ENCODE measurements at regions not wholly inside any gene's neighbourhood (a gene's known extent, or its start where the extent isn't known, plus 50 kb on each side); places are given as distances from the start of the nearest gene placed in this dataset.

DNA sequence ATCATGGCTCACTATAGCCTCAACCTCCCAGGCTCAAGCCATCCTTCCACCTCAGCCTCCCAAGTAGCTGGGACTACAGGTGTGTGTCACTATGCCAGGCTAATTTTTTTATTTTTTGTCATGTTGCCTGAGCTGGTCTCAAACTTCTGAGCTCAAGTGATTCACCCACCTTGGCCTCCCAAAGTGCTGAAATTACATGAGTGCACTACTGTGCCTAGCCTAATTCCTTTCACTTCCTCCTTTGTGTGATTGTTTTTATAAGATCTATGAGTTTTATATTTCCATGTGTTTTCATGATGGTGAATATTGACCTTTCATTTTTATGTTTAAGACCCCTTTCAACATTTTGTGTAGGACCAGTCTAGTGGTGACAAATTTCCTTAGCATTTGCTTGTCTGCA is 55.2 kb upstream of the IL12B start:
- DNase-seq: peak; percentile 54

DNA sequence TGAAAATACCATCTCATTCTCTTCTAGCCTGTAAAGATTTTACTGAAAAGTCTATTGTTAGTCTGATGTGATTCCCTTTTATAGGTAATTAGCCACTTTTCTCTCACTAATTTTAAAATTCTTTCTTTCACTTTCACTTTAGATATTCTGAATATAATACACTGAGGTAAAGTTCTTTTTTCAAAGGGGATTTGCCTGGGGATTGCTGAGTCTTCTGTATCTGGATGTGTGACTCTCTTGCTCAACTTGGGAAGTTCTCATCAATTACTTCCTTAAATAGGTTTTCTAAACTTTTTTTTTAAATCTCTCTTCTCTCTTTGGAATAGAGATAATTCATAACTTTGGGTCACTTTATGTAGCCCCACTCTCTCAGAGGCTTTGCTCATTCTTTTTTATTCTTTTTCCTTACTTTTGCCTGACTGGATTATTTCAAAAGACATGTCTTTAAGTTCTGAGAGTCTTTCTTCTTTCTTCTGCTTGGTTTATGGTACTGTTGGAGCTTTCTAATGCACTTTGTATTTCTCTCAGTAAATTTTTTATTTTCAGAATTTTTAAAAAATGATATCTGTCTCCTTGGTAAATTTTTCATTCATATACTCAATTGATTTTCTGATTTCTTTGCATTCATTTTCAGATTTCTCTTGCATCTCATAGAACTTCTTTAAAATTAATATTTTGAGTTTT is 55.9 kb upstream of the IL12B start:
- no peak for DNase-seq

DNA sequence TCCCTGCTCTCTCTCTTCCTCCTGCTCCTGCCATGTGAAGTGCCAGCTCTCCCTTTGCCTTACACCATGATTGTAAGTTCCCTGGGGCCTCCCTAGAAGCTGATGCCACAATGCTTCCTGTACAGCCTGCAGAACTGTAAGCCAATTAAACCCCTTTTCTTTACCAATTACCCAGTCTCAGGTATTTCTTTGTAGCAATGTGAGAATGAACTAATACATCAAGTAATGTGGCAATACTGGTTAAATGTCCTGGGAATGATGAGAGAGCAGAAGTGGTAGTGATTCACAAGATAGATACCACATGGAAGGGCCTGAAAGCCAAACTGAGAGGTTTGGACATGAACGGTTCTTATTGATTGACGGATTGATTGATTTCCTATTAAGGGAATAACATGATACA is 62.6 kb upstream of the IL12B start:
- no peak for DNase-seq

DNA sequence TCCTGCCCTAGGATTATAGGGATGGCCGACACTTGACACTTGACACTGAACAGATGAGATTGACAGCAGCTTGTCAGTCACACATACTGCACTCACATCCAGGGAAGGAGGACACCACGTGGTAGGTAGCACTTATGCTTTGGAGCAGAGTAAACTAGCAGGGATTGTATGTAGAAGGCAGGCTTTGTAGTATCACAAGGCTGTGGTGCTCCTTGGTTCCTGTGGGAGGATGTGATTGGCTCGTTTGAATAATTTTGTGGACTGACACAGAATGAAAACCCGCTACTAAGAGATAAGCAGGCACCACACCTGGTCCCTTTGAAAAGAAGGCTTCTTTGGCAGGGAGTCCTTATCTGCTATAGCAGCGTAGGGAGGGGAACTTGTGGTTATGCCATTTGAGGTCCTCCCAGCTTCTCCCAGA is 63.6 kb upstream of the IL12B start:
- no peak for DNase-seq

DNA sequence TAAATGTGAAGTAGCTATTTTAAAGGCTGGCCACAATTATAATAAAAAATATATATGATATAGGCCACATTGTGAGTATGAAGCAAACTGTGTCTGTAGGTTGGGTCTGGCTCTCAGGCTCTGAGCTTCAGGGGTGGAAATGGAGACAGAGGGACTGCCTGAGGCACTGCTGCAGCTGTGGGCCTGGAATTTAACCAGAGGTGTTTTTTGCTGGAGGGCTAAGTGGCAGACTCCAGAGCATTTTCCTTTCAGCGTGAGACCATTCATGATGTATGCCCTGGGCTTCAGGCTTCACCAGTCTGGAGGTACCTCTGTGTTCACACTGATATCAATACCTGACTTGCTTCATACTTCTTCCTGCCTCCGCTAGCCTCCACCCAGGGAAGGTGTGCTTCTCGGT is 64.9 kb upstream of the IL12B start:
- no peak for DNase-seq

DNA sequence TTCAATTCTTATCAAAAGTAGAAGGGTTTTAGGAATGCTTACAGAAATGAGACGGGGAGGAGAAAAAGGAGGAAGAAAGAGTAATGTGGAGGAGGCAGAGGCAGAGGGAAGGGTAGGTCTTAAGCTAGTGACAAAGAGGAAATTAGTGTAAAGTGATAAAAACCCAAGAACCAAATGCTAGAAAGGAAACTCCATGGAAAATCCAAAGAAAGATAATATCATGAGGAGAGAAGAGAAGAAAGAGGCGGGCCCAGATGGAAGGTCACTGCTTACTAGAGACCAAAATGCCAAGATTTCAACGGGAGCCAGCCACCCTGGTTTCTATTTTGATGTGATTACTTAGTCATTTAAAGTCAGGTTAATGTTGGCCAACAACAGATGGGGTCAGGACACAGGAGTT is 68.6 kb upstream of the IL12B start:
- no peak for DNase-seq

DNA sequence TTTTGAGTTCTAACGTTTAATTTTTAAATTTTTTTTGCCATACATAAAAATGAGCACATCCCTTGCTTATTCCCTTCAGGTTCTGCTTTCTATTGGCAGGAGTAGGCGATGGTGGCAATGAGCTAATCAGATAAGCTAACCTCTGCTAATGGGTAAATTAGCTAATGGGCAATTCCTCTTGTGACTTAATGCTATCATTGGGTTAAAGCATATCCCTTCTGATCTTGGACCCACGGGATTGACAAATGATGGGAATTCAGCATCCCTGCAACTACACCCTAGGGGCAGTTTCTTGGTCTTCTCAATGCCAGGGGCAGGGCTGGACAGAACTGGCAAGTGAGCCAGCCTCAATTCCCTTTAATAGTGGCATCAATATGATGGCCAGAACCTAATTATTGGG is 70.2 kb upstream of the IL12B start:
- DNase-seq: no peak

DNA sequence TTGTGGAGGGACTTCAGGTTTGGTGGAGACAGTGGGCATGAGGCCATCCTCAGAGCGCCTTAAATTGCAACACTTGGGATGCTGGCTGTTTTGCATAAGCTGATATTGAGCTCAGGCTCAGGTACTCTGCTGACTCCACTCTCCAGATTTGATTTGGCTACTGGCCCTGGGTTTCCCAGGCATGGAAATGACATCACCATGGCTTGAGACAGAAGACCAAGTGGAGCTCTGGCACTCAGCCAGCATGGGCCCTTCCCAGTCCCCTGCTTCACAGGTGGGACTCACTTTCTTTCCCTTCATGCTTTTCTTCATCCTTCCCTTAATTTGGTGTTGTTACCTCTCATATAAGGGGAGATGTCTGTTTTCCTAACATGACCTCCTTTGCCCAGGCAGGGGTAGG is 72.0 kb upstream of the IL12B start:
- peak; percentile 59 for DNase-seq

DNA sequence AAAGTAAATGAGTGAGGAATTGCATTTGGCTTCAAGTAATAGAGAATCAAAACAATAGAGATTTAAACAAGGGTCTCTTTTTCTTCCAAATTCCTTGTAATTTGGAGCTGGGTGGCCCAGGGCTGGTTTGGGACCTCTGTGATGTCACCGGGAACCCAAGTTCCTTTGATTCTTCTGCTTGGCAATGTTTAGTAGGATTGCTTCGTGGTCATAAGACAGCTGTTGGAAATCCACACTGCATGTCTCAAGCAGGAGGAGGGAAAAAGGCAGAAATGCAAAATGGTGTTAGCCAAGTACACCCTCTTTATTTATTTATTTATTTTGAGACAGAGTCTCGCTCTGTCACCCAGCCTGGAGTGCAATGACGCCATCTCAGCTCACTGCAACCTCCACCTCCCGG is 72.6 kb upstream of the IL12B start:
- no peak for DNase-seq

DNA sequence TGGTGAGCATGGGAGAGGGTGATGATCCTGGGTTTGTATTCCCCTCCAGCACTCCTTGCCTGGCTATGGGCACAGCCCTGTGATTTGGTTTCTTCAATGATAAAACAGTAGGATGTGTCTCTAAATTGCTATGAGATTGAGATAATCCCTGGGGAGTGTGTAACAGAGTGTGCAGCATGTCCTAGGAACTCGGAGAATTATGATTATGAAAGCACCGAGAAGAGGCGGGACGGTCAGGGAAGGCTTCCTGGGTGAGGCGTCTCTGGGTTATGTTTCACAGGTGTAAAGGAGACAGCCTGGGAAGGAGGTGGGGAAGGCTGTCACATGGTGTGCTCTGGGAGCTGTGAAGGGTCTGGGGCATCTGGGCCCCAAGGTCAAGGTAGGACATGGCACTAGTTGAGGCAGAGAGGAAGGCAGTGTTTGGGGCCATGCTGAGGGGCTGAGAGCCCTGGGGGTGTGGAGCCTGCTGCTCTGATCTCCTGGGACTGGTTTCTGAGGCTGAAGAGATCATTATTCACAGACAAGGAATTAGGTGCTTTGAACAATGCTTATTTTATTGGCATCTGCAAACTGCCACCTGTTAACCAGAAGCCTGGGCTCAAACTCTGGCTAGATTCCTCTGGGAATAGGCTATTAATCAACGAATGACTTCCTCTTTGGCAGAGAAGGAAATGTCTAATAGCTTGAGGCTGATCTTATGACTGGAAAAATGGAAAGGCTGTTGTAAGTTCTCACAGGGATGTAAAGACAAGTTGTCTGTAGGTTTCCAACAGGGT is 73.8 kb upstream of the IL12B start:
- DNase-seq: no peak

DNA sequence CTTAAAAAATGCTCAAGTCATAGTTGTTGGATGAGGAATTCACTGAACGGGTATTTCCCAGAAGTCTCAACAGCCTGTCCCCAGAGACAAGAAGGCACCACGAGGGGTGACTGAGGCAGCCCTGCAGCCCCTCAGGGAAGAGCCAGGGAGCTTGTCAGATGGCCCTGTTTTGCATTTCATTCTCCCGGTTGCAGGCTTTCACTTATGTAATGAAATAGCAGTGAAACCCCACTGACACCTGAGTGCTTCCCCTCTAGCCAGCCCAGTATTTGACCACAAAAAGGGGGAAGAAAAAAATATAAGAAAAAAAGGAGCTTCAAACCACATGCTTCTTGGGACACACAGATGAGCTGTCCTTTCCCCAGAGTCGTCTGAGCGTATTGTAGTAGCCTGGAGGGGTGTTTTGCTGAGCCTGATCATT is 75.3 kb upstream of the IL12B start:
- DNase-seq: peak; percentile 55

DNA sequence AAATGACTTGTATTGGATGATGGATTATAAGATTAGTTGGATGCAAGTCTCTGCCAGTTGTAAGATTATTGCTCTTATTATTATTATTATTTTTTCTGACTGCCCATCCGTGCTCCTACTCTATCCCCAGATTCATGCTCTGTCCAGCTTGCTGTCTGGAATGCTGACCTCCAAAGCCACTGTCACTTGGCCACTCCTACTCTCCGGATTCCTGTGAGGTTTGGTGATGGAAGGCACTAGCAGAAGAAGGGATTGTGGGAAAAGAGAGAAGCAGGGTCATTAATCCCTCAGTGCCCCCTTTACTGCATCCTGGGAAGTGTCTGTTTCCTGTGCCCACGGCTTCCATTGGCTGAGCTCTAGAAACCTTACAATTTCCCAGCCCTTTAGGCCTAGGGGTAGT is 76.3 kb upstream of the IL12B start:
- DNase-seq: no peak

DNA sequence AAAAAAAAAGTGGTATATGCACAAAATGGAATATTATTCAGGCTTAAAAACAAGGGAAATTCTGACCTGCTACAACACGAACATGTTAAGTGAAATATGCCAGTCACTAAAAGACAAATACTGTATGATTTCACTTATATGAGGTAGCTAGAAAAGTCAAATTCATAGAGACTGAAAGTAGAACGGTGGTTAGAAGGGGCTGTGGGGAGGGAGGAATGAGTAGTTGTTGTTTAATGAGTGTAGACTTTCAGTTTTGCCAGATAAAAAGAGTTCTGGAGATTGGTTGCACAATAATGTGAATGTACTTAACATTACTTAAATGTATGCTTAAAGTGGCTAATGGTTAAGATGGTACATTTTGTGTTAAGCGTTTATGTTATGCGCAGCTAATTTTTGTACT is 79.5 kb upstream of the IL12B start:
- DNase-seq: no peak

DNA sequence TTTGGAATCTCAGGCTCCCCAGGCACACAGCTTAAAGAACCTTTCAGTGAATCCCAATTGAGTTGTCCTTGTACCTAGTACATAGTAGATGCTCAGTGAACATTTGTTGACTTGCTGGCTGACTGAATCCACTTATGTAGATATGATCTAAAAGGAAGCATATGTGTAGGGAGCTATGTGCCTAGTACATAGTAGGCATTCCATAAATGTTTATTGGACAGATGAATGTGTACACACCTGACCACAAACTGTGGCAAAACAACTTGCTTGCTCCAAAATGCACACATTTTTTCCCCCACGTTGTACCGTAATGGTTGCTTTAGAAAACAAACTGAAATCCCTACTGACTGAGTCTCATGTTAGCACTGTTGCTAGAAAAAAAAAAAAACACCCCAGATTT is 80.2 kb upstream of the IL12B start:
- no peak for DNase-seq

DNA sequence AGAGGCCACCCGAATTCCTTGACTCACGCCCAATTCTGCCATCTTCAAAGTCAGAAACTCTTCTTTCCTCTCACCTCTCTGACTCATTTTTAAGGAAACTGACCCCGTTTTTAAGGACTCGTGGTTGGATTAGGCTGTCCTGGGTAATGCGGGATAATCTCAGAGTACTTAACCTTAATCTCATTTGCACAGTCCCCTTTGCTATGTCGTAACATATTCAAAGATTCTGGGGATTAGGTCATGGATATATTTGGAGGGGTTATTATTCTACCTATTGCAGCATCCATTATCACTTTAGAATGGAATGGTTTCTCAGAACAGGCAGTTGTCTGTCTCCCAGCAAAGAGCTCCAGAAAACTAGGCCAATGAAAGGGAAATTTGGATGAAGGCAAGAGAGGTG is 80.8 kb upstream of the IL12B start:
- no peak for DNase-seq

DNA sequence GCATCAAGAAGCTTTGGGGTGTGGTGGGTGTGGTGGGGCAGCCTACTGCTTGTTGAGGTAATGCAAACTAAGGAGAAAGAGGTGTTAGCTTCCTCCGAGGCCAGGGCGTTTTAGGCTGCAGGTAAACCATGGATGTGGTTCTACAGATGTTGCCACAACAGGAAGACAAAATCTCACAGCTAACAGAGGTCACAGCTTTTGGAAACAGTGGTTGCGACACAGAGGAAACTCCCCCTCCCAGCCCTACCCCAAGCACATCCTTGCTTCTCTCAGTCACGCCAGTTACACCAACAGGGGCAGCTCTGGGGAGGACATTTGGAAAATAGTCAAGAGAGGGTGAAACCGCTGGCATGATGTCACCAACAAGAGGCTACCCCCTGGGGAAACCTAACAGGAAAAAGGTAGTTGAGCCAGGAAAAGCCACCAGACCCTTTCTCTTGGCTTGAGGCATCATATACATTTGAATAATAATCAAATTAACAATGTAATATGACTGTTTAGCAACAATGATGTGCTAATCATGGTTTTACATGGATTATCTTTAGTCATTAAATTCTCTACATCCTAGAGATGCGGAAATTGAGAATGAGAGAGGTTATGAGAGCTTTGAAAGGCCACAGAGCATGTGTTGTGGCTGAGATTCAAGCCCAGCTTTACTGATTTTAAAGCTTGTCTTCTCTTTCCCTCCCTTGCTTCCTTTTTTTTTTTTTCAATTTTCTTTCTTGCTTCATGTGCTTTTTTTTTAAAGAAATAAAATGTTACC is 82.2 kb upstream of the IL12B start:
- DNase-seq: peak; percentile 73

DNA sequence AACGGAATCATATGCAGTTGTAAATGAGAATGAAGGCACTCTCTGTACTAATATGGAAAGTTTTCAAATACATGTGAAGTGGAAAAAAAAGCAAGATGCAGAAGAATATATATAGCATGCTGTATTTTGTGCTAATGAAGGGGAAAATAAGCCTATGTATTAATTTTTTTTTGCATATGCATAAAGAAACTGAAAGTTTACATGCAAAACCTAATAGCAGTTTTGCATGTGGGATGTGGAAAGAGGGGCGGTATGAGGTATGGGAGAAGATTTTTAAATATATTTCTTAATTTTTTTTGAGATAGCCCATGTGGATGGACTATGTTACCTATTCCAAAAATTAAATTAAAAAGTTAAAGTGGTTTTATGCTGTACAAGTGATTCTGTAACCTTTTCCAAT is 83.7 kb upstream of the IL12B start:
- no peak for DNase-seq

DNA sequence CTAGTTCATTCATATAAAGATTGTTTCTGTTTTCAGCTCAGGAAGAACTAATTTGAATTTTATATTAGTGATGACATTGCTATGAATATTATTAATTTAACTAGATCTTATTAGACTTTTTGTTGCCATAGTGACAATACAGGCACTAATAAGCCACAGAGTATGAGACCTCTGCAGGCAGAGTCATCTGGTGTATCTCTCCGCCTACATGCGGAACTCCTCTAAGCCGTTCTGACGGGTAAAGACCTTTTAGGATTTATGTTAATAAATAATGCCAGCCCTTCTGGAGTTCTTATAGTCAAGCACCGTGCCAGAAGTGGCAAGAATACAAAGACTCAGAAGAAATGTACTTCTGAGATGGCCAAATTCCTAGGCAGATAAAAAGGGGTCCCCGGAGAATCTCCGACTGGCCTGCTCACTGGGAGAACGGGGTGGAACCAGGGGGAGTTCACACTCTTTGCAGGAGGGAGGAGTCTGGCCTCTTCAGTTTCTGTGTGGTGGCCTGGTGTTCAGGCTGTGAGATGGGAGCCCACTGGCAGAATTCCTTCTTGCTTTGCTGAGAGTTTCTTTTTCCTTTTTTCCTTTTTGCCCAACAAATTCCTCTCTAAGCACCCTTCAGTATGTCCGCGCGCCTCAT is 85.1 kb upstream of the IL12B start:
- DNase-seq: no peak

DNA sequence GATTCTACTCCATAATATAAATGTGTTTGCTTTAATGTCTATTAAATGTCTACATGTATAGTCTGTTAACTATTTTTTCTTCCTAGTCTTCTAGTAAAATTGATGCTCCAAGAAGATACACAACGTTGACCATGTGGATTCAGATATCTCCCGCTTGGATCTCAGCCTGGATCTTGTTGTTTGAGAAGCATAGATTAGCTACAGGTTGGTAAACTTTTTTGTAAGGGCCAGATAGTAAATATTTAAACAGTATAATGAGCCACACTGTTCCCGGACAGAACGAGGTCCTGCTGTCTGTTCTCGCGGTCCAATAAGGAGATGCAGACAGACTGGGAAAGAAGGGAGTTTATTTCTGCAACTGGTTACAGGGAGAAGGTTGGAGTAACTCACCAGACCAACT is 86.2 kb upstream of the IL12B start:
- DNase-seq: no peak

DNA sequence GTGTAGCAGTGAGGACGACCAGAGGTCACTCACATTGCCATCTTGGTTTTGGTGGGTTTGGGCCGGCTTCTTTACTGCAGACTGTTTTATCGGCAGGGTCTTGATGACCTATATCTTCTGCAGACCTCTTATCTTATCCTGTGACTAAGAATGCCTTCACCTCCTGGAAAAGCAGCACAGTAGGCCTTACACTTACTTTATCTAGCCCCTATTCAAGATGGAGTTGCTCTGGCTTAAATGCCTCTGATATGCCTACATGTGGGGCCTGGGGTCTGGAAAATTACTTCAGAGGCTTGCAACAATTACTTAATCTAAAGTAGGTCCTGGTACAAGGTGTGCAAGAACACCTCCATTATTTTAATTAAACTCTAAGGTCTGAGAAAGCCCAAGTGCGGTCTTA is 86.9 kb upstream of the IL12B start:
- DNase-seq: no peak

DNA sequence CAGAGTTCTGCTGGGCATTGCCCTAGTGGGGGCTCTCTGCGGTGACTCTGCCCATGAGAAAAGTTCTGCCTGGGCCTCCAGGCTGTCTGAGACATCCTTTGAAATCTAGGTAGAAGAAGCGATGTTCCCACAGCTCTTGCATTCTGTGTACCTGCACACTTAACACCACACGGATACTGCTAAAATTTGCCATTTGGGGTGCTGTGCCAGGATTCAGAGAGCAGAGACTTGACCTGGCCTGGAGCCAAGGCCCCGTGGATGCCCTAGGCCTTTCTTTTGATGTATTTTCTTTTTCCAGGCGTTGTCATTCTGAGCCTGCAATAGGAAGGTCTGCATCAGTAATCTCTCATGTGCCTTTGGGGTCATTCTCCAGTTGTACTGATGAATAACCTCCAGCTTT is 89.3 kb upstream of the IL12B start:
- DNase-seq: peak; percentile 84

DNA sequence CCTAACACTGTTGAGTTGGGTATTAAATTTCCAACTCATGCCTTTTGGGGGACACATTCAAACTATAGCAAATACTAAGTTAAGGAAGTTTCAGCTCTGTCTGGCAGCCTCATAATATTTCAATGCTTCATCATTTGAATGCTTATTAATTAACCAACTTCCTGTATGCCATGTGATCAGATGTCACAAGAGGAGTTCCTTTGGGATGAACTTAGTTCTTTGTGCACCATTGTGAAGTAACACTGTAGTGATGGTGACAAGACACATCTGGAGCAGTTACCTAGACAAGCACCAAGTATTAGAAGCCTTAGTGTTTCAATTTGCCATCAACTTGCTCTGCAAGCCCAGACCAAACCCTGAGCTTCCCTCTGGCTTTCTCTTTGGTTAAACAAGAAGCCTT is 90.7 kb upstream of the IL12B start:
- no peak for DNase-seq

DNA sequence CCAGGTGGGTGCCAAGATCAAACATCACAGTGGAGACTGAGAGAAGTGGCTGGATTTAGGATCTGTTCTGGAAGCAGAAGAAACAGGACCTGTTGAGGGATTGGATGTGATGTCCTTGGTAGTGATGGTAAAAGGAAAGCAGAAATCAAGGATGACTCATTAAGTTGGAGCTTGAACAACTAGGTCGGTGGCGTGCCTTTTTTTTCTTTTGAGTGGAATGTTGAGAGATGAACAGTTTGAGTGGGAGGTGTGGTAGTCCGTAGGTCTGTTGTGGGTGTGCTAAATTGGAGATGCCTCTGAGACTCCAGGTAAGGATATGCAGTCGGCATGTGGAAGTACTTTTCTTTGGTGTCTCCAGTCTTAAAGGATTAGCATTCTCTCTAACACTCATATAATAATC is 92.1 kb upstream of the IL12B start:
- no peak for DNase-seq

DNA sequence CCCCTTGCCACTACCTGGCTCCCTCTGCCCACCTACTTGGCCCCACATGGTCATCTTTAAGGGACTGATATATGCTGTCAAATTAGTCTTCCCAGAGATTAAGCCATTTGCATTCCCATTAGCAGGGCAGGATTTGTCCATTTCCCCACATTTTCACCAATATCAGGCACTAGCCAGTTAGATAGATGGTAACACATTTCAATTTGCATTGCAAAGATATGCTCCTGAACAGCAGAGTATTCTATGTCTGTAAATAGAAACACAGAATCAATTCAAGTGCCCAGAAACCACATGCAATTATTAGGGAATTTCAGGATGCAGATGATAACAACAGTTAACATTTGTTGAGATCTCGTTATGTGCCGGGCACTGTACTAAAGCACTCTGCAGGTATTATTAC is 92.6 kb upstream of the IL12B start:
- DNase-seq: no peak

All from RPMI8226 (cell line).